ENCODE measurements at regions not wholly inside any gene's neighbourhood (a gene's known extent, or its start where the extent isn't known, plus 50 kb on each side); places are given as distances from the start of the nearest gene placed in this dataset.

GRCh38 chr7:110557-111232 is 81.7 kb upstream of the FAM20C start:
- Histone ChIP-seq H3F3A (ENCODE audit: insufficient read depth, low read length, poor library complexity, severe bottlenecking) (no peaks in the 10 kb centered on the region), H3K79me2 (replicated peaks; ENCODE audit: insufficient read depth, low read length) (no peaks in the 10 kb centered on the region), H3K9me3 (ENCODE audit: low read length) (peaks cover 5% of the 10 kb centered on the region), H3K4me3 (ENCODE audit: low read length) (no peak overlapping the region), H3K4me2 (ENCODE audit: low read length) (no peak overlapping the region), H3K9me2 (ENCODE audit: insufficient read depth, low read length) (no peaks in the 10 kb centered on the region), H4K20me1 (ENCODE audit: insufficient read depth) (no peaks in the 10 kb centered on the region), H3K27me3 (ENCODE audit: insufficient read depth, low read depth, low read length) (no peaks in the 10 kb centered on the region), H2AFZ (ENCODE audit: low read depth, low read length) (no peak overlapping the region), H3K27ac (ENCODE audit: low read length) (no peak overlapping the region), H3K9ac (ENCODE audit: low read length) (no peak overlapping the region), H3K36me3 (ENCODE audit: insufficient read depth, low read length) (no peaks in the 10 kb centered on the region)
- no peak for TF ChIP-seq POLR2AphosphoS5 (IDR thresholded peaks at IDR 0.05)
- TF ChIP-seq CTCF (IDR thresholded peaks at IDR 0.05; ENCODE audit: poor library complexity, severe bottlenecking) = no peak
- no peak for TF ChIP-seq EP300 (conservative IDR thresholded peaks at IDR 0.05; ENCODE audit: poor library complexity, severe bottlenecking)
- TF ChIP-seq MXI1 (conservative IDR thresholded peaks at IDR 0.05; ENCODE audit: poor library complexity, severe bottlenecking) = no peak
- TF ChIP-seq EZH2 (IDR thresholded peaks at IDR 0.05; ENCODE audit: borderline replicate concordance, insufficient read depth, low read length, poor library complexity, severe bottlenecking) = no peak

DNA sequence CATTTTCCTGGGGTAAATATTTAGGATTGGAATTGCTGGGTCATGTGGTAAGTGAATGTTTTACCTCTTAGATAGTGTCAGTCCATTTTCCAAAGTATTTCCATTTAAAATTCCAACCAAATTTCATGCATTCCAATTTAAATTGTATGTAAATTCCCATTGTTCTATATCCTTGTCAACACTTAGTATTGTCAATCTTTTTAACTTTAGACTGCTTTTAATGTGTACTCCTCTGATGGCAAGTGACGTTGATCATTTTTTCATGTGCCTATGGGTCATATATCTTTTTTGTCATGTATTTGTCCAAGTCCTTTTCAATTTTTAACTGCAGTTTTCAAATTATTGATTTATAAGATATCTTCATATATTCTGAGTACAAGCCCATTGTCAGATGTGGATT is 80.8 kb upstream of the FAM20C start:
- no peak overlapping the region for H3K27ac ChIP-seq (ENCODE audit: low read length)
- H3K79me2 ChIP-seq (replicated peaks; ENCODE audit: insufficient read depth, low read length) = no peaks in the 10 kb centered on the region
- no peaks in the 10 kb centered on the region for H3F3A ChIP-seq (ENCODE audit: insufficient read depth, low read length, poor library complexity, severe bottlenecking)
- H3K27me3 ChIP-seq (ENCODE audit: insufficient read depth, low read depth, low read length) = no peaks in the 10 kb centered on the region
- TF ChIP-seq REST (IDR thresholded peaks at IDR 0.05; ENCODE audit: borderline replicate concordance) (no peak), POLR2AphosphoS5 (IDR thresholded peaks at IDR 0.05) (no peak), EP300 (conservative IDR thresholded peaks at IDR 0.05; ENCODE audit: poor library complexity, severe bottlenecking) (no peak), CTCF (IDR thresholded peaks at IDR 0.05; ENCODE audit: poor library complexity, severe bottlenecking) (no peak), EZH2 (IDR thresholded peaks at IDR 0.05; ENCODE audit: borderline replicate concordance, insufficient read depth, low read length, poor library complexity, severe bottlenecking) (no peak), RAD21 (conservative IDR thresholded peaks at IDR 0.05) (no peak), MXI1 (conservative IDR thresholded peaks at IDR 0.05; ENCODE audit: poor library complexity, severe bottlenecking) (no peak), TAF1 (IDR thresholded peaks at IDR 0.05; ENCODE audit: low read depth) (no peak), SMC3 (conservative IDR thresholded peaks at IDR 0.05; ENCODE audit: poor library complexity) (no peak)
- H3K4me3 ChIP-seq (ENCODE audit: low read length) = no peak overlapping the region
- H3K9ac ChIP-seq (ENCODE audit: low read length) = no peak overlapping the region
- no peak overlapping the region for H2AFZ ChIP-seq (ENCODE audit: low read depth, low read length)
- H3K4me2 ChIP-seq (ENCODE audit: low read length) = no peak overlapping the region
- no peaks in the 10 kb centered on the region for H3K36me3 ChIP-seq (ENCODE audit: insufficient read depth, low read length)
- peaks cover 5% of the 10 kb centered on the region for H3K9me3 ChIP-seq (ENCODE audit: low read length)
- no peaks in the 10 kb centered on the region for H3K9me2 ChIP-seq (ENCODE audit: insufficient read depth, low read length)
- no peaks in the 10 kb centered on the region for H4K20me1 ChIP-seq (ENCODE audit: insufficient read depth)

Measured in neural cell (in vitro differentiated cells).